ENCODE measurements at regions not wholly inside any gene's neighbourhood (a gene's known extent, or its start where the extent isn't known, plus 50 kb on each side); places are given as distances from the start of the nearest gene placed in this dataset.

GRCh38 chr9:86667307-86667706 lies 280.0 kb downstream of the GAS1 start:
- Mint-ChIP-seq H3K27me3 (ENCODE audit: unreplicated experiment) (peaks cover 39% of the 10 kb centered on the region), H3K27ac (ENCODE audit: unreplicated experiment) (no peak overlapping the region), H3K36me3 (ENCODE audit: insufficient read depth, unreplicated experiment) (no peaks in the 10 kb centered on the region), H3K4me1 (ENCODE audit: low read depth, unreplicated experiment) (no peaks in the 10 kb centered on the region), H3K4me3 (ENCODE audit: low read depth, unreplicated experiment) (no peak overlapping the region), H3K9me3 (ENCODE audit: low read depth, unreplicated experiment) (no peaks in the 10 kb centered on the region)
- no peak for DNase-seq
- CTCF ChIA-PET: no interaction called here
- intact Hi-C loops (cut with micrococcal nuclease; ENCODE audit: unreplicated experiment): no loop called here
- TF ChIP-seq CTCF (IDR thresholded peaks at IDR 0.05; ENCODE audit: unreplicated experiment): no peak
- no TSS peak for BruUV-seq (replicated peaks)

- Mint-ChIP-seq H3K36me3 (ENCODE audit: insufficient read depth, unreplicated experiment) (no peaks in the 10 kb centered on the region), H3K9me3 (ENCODE audit: low read depth, unreplicated experiment) (no peaks in the 10 kb centered on the region), H3K27me3 (ENCODE audit: unreplicated experiment) (peaks cover 39% of the 10 kb centered on the region), H3K4me3 (ENCODE audit: low read depth, unreplicated experiment) (no peak overlapping the region), H3K27ac (ENCODE audit: unreplicated experiment) (no peak overlapping the region), H3K4me1 (ENCODE audit: low read depth, unreplicated experiment) (no peaks in the 10 kb centered on the region)
- no peak for DNase-seq
- no peak for TF ChIP-seq CTCF (IDR thresholded peaks at IDR 0.05; ENCODE audit: unreplicated experiment)
- CTCF ChIA-PET: no interaction called here
- intact Hi-C loops (cut with micrococcal nuclease; ENCODE audit: unreplicated experiment): no loop called here
- BruUV-seq (replicated peaks): no TSS peak
Measured at GRCh38 chr9:86665416-86665815, 281.9 kb downstream of the GAS1 start.

DNA sequence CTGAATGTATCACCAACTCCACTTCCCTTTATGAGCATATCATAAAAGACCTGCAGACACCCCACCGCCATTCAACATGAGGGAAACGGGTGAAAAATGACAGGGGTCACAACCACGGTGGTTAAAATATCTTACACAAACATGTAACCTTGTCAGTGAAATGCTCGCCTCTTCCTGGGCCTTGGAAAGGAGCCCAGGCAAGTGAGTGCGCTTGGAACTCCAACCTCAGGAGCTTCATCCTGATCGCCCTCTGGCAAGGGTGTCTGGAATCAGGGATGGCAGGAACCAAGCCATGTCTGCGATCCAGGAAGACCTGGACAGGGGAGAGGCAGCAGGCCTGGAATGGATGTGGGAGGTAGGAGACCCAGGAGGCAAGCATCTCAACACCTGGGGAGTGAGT lies 282.7 kb downstream of the GAS1 start:
- H3K27ac Mint-ChIP-seq (ENCODE audit: unreplicated experiment): no peak overlapping the region
- TF ChIP-seq CTCF (IDR thresholded peaks at IDR 0.05; ENCODE audit: unreplicated experiment): no peak
- no peak overlapping the region for H3K4me3 Mint-ChIP-seq (ENCODE audit: low read depth, unreplicated experiment)
- no TSS peak for BruUV-seq (replicated peaks)
- no peaks in the 10 kb centered on the region for H3K4me1 Mint-ChIP-seq (ENCODE audit: low read depth, unreplicated experiment)
- CTCF ChIA-PET: no interaction called here
- intact Hi-C loops (cut with micrococcal nuclease; ENCODE audit: unreplicated experiment): no loop called here
- H3K9me3 Mint-ChIP-seq (ENCODE audit: low read depth, unreplicated experiment): no peaks in the 10 kb centered on the region
- H3K36me3 Mint-ChIP-seq (ENCODE audit: insufficient read depth, unreplicated experiment): no peaks in the 10 kb centered on the region
- no peak for DNase-seq
- peaks cover 39% of the 10 kb centered on the region for H3K27me3 Mint-ChIP-seq (ENCODE audit: unreplicated experiment)

GRCh38 chr9:86663905-86664304 lies 283.4 kb downstream of the GAS1 start:
- Mint-ChIP-seq H3K4me1 (ENCODE audit: low read depth, unreplicated experiment) (no peaks in the 10 kb centered on the region), H3K36me3 (ENCODE audit: insufficient read depth, unreplicated experiment) (no peaks in the 10 kb centered on the region), H3K27me3 (ENCODE audit: unreplicated experiment) (peaks cover 39% of the 10 kb centered on the region), H3K4me3 (ENCODE audit: low read depth, unreplicated experiment) (no peak overlapping the region), H3K9me3 (ENCODE audit: low read depth, unreplicated experiment) (no peaks in the 10 kb centered on the region), H3K27ac (ENCODE audit: unreplicated experiment) (no peak overlapping the region)
- TF ChIP-seq CTCF (IDR thresholded peaks at IDR 0.05; ENCODE audit: unreplicated experiment): no peak
- intact Hi-C loops (cut with micrococcal nuclease; ENCODE audit: unreplicated experiment): no loop called here
- no peak for DNase-seq
- no TSS peak for BruUV-seq (replicated peaks)
- CTCF ChIA-PET: no interaction called here
